ENCODE measurements at regions not wholly inside any gene's neighbourhood (a gene's known extent, or its start where the extent isn't known, plus 50 kb on each side); places are given as distances from the start of the nearest gene placed in this dataset.

GRCh38 chr13:70408865-70409264, 300.6 kb upstream of the KLHL1 start:
- Histone ChIP-seq H3K27me3 (no peaks in the 10 kb centered on the region), H3K36me3 (no peaks in the 10 kb centered on the region), H3K4me1 (ENCODE audit: control insufficient read depth in 1 of 2, insufficient read depth in 1 of 2, low read depth in 1 of 2, low read length in 1 of 2) (no peaks in the 10 kb centered on the region), H3K27ac (no peak overlapping the region), H3K9me3 (no peaks in the 10 kb centered on the region), H3K4me3 (ENCODE audit: low read depth in 1 of 2, low read length in 1 of 2) (no peak overlapping the region)
- no peak for TF ChIP-seq CTCF (IDR thresholded peaks at IDR 0.05)

- Histone ChIP-seq H3K27ac (no peak overlapping the region), H3K4me3 (ENCODE audit: low read depth in 1 of 2, low read length in 1 of 2) (no peak overlapping the region), H3K9me3 (no peaks in the 10 kb centered on the region), H3K27me3 (no peaks in the 10 kb centered on the region), H3K36me3 (no peaks in the 10 kb centered on the region), H3K4me1 (ENCODE audit: control insufficient read depth in 1 of 2, insufficient read depth in 1 of 2, low read depth in 1 of 2, low read length in 1 of 2) (no peaks in the 10 kb centered on the region)
- no peak for TF ChIP-seq CTCF (IDR thresholded peaks at IDR 0.05)
These were observed 299.2 kb upstream of the KLHL1 start for GRCh38 chr13:70407486-70407885.

- Histone ChIP-seq H3K27ac (no peak overlapping the region), H3K9me3 (no peaks in the 10 kb centered on the region), H3K4me3 (ENCODE audit: low read depth in 1 of 2, low read length in 1 of 2) (no peak overlapping the region), H3K4me1 (ENCODE audit: control insufficient read depth in 1 of 2, insufficient read depth in 1 of 2, low read depth in 1 of 2, low read length in 1 of 2) (no peaks in the 10 kb centered on the region), H3K27me3 (no peaks in the 10 kb centered on the region), H3K36me3 (no peaks in the 10 kb centered on the region)
- no peak for TF ChIP-seq CTCF (IDR thresholded peaks at IDR 0.05)
These were observed 297.0 kb upstream of the KLHL1 start for GRCh38 chr13:70405266-70405665.

GRCh38 chr13:70394031-70394548, 285.8 kb upstream of the KLHL1 start:
- Histone ChIP-seq H3K4me3 (ENCODE audit: low read depth in 1 of 2, low read length in 1 of 2) (no peak overlapping the region), H3K36me3 (no peaks in the 10 kb centered on the region), H3K9me3 (no peaks in the 10 kb centered on the region), H3K27ac (no peak overlapping the region), H3K4me1 (ENCODE audit: control insufficient read depth in 1 of 2, insufficient read depth in 1 of 2, low read depth in 1 of 2, low read length in 1 of 2) (no peaks in the 10 kb centered on the region), H3K27me3 (no peaks in the 10 kb centered on the region)
- TF ChIP-seq CTCF (IDR thresholded peaks at IDR 0.05) = no peak

- no peak overlapping the region for H3K27ac ChIP-seq
- no peaks in the 10 kb centered on the region for H3K9me3 ChIP-seq
- H3K36me3 ChIP-seq = no peaks in the 10 kb centered on the region
- no peak for TF ChIP-seq CTCF (IDR thresholded peaks at IDR 0.05)
- H3K4me3 ChIP-seq (ENCODE audit: low read depth in 1 of 2, low read length in 1 of 2) = no peak overlapping the region
- no peaks in the 10 kb centered on the region for H3K27me3 ChIP-seq
- no peaks in the 10 kb centered on the region for H3K4me1 ChIP-seq (ENCODE audit: control insufficient read depth in 1 of 2, insufficient read depth in 1 of 2, low read depth in 1 of 2, low read length in 1 of 2)
These were observed 283.4 kb upstream of the KLHL1 start for GRCh38 chr13:70391678-70392077.

- TF ChIP-seq CTCF (IDR thresholded peaks at IDR 0.05) = no peak
These were observed 282.7 kb upstream of the KLHL1 start for GRCh38 chr13:70390968-70391367.

More at GRCh38 chr13:70390968-70391367, 282.7 kb upstream of the KLHL1 start:
- H3K4me1 ChIP-seq (ENCODE audit: control insufficient read depth in 1 of 2, insufficient read depth in 1 of 2, low read depth in 1 of 2, low read length in 1 of 2) = no peaks in the 10 kb centered on the region
- no peak overlapping the region for H3K27ac ChIP-seq
- H3K4me3 ChIP-seq (ENCODE audit: low read depth in 1 of 2, low read length in 1 of 2) = no peak overlapping the region
- no peaks in the 10 kb centered on the region for H3K36me3 ChIP-seq
- H3K27me3 ChIP-seq = no peaks in the 10 kb centered on the region
- no peaks in the 10 kb centered on the region for H3K9me3 ChIP-seq
